ENCODE measurements at regions not wholly inside any gene's neighbourhood (a gene's known extent, or its start where the extent isn't known, plus 50 kb on each side); places are given as distances from the start of the nearest gene placed in this dataset.

GRCh38 chr3:31408720-31409119 is 124.0 kb upstream of the STT3B start:
- no peaks in the 10 kb centered on the region for H3K9me2 ChIP-seq (replicated peaks; ENCODE audit: low read depth, low read length)
- no peak overlapping the region for H3K9ac ChIP-seq (ENCODE audit: low read depth, low read length, poor library complexity, severe bottlenecking)
- H3K4me3 ChIP-seq (ENCODE audit: low read length, poor library complexity, severe bottlenecking) = no peak overlapping the region
- no peak overlapping the region for H2AFZ ChIP-seq (ENCODE audit: low read length)
- no peaks in the 10 kb centered on the region for H4K20me1 ChIP-seq (ENCODE audit: insufficient read depth, low read length, poor library complexity, severe bottlenecking)
- no peaks in the 10 kb centered on the region for H3K79me2 ChIP-seq (ENCODE audit: insufficient read depth, low read length)
- peak overlapping the region; percentile 7 for H3K4me2 ChIP-seq (ENCODE audit: low read depth, low read length, poor library complexity, severe bottlenecking)
- H3K36me3 ChIP-seq (ENCODE audit: insufficient read depth, low read length) = no peaks in the 10 kb centered on the region
- H3K9me3 ChIP-seq (ENCODE audit: insufficient read depth, low read depth, low read length) = no peaks in the 10 kb centered on the region
- H3F3A ChIP-seq (ENCODE audit: low read depth) = no peaks in the 10 kb centered on the region
- H3K27me3 ChIP-seq (ENCODE audit: insufficient read depth, low read length, poor library complexity, severe bottlenecking) = no peaks in the 10 kb centered on the region
- TF ChIP-seq EZH2phosphoT487 (IDR thresholded peaks at IDR 0.05; ENCODE audit: borderline replicate concordance) (no peak), CTCF (conservative IDR thresholded peaks at IDR 0.05; ENCODE audit: low read length) (no peak)
- peaks cover 46% of the 10 kb centered on the region for H3K4me1 ChIP-seq (ENCODE audit: insufficient read depth, low read length, poor library complexity, severe bottlenecking)

- H3K4me2 ChIP-seq (ENCODE audit: low read depth, low read length, poor library complexity, severe bottlenecking) = no peak overlapping the region
- H3F3A ChIP-seq (ENCODE audit: low read depth) = no peaks in the 10 kb centered on the region
- H3K9me2 ChIP-seq (replicated peaks; ENCODE audit: low read depth, low read length) = no peaks in the 10 kb centered on the region
- no peaks in the 10 kb centered on the region for H4K20me1 ChIP-seq (ENCODE audit: insufficient read depth, low read length, poor library complexity, severe bottlenecking)
- no peaks in the 10 kb centered on the region for H3K9me3 ChIP-seq (ENCODE audit: insufficient read depth, low read depth, low read length)
- H2AFZ ChIP-seq (ENCODE audit: low read length) = no peak overlapping the region
- no peaks in the 10 kb centered on the region for H3K27me3 ChIP-seq (ENCODE audit: insufficient read depth, low read length, poor library complexity, severe bottlenecking)
- H3K4me3 ChIP-seq (ENCODE audit: low read length, poor library complexity, severe bottlenecking) = no peak overlapping the region
- H3K4me1 ChIP-seq (ENCODE audit: insufficient read depth, low read length, poor library complexity, severe bottlenecking) = peaks cover 49% of the 10 kb centered on the region
- H3K79me2 ChIP-seq (ENCODE audit: insufficient read depth, low read length) = no peaks in the 10 kb centered on the region
- H3K36me3 ChIP-seq (ENCODE audit: insufficient read depth, low read length) = no peaks in the 10 kb centered on the region
- no peak overlapping the region for H3K9ac ChIP-seq (ENCODE audit: low read depth, low read length, poor library complexity, severe bottlenecking)
- TF ChIP-seq CTCF (conservative IDR thresholded peaks at IDR 0.05; ENCODE audit: low read length) (no peak), EZH2phosphoT487 (IDR thresholded peaks at IDR 0.05; ENCODE audit: borderline replicate concordance) (no peak)
Observed at GRCh38 chr3:31409389-31409788, 123.3 kb upstream of the STT3B start.

GRCh38 chr3:31409866-31410265 is 122.9 kb upstream of the STT3B start:
- no peaks in the 10 kb centered on the region for H3K36me3 ChIP-seq (ENCODE audit: insufficient read depth, low read length)
- no peak overlapping the region for H2AFZ ChIP-seq (ENCODE audit: low read length)
- TF ChIP-seq EZH2phosphoT487 (IDR thresholded peaks at IDR 0.05; ENCODE audit: borderline replicate concordance) (no peak), CTCF (conservative IDR thresholded peaks at IDR 0.05; ENCODE audit: low read length) (no peak)

More at GRCh38 chr3:31409866-31410265, 122.9 kb upstream of the STT3B start:
- no peaks in the 10 kb centered on the region for H3F3A ChIP-seq (ENCODE audit: low read depth)
- no peak overlapping the region for H3K9ac ChIP-seq (ENCODE audit: low read depth, low read length, poor library complexity, severe bottlenecking)
- no peak overlapping the region for H3K4me2 ChIP-seq (ENCODE audit: low read depth, low read length, poor library complexity, severe bottlenecking)
- no peaks in the 10 kb centered on the region for H3K79me2 ChIP-seq (ENCODE audit: insufficient read depth, low read length)
- H4K20me1 ChIP-seq (ENCODE audit: insufficient read depth, low read length, poor library complexity, severe bottlenecking) = no peaks in the 10 kb centered on the region
- H3K4me1 ChIP-seq (ENCODE audit: insufficient read depth, low read length, poor library complexity, severe bottlenecking) = peaks cover 49% of the 10 kb centered on the region
- no peaks in the 10 kb centered on the region for H3K9me2 ChIP-seq (replicated peaks; ENCODE audit: low read depth, low read length)
- H3K27me3 ChIP-seq (ENCODE audit: insufficient read depth, low read length, poor library complexity, severe bottlenecking) = no peaks in the 10 kb centered on the region
- no peaks in the 10 kb centered on the region for H3K9me3 ChIP-seq (ENCODE audit: insufficient read depth, low read depth, low read length)
- H3K4me3 ChIP-seq (ENCODE audit: low read length, poor library complexity, severe bottlenecking) = no peak overlapping the region

Data from Loucy (cell line).